ENCODE measurements at regions not wholly inside any gene's neighbourhood (a gene's known extent, or its start where the extent isn't known, plus 50 kb on each side); places are given as distances from the start of the nearest gene placed in this dataset.

DNA sequence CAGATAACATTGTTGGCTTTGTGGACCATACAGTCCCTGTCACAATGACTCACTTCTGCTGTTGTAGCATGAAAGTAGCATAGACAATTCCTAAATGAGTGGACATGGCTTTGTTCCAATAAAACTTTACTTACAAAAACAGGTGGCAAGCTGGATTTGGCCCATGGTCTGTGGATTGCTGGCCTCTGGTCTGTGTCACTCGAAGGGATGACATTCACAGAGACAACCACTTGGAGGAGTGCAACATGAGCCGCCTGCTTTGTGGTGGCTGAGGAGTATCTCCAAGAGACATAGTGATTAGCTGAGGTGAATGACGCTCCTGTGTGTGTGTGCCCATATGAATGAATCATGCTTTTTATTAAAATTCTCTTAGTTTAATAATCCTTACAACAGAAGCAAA is 81.3 kb upstream of the NRXN3 start:
- H3K4me3 ChIP-seq (ENCODE audit: low read depth, low read length, poor library complexity, severe bottlenecking): no peak overlapping the region
- H3K4me1 ChIP-seq (ENCODE audit: insufficient read depth, low read length, poor library complexity, severe bottlenecking): no peaks in the 10 kb centered on the region
- no peaks in the 10 kb centered on the region for H3K36me3 ChIP-seq (ENCODE audit: insufficient read depth, low read length, poor library complexity, severe bottlenecking)
- intact Hi-C loops (cut with micrococcal nuclease; ENCODE audit: unreplicated experiment): no loop called here
- H3K27ac ChIP-seq (ENCODE audit: low read depth, low read length, poor library complexity, severe bottlenecking): no peak overlapping the region
- BruUV-seq (replicated peaks): no TSS peak
- no peaks in the 10 kb centered on the region for H3K27me3 ChIP-seq (replicated peaks; ENCODE audit: insufficient read depth, low read depth, low read length, poor library complexity)
- TF ChIP-seq, protein P1, sequence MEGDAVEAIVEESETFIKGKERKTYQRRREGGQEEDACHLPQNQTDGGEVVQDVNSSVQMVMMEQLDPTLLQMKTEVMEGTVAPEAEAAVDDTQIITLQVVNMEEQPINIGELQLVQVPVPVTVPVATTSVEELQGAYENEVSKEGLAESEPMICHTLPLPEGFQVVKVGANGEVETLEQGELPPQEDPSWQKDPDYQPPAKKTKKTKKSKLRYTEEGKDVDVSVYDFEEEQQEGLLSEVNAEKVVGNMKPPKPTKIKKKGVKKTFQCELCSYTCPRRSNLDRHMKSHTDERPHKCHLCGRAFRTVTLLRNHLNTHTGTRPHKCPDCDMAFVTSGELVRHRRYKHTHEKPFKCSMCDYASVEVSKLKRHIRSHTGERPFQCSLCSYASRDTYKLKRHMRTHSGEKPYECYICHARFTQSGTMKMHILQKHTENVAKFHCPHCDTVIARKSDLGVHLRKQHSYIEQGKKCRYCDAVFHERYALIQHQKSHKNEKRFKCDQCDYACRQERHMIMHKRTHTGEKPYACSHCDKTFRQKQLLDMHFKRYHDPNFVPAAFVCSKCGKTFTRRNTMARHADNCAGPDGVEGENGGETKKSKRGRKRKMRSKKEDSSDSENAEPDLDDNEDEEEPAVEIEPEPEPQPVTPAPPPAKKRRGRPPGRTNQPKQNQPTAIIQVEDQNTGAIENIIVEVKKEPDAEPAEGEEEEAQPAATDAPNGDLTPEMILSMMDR (conservative IDR thresholded peaks at IDR 0.05; ENCODE audit: low read depth, low read length): no peak
- TF ChIP-seq EZH2 (IDR thresholded peaks at IDR 0.05; ENCODE audit: borderline replicate concordance, low read depth, low read length, poor library complexity, severe bottlenecking): no peak
- ChIA-PET CTCF (interaction anchor here (0.5 kb wide), 2 partner anchors 8 to 15 kb away, joined by 4 to 7 read pairs; no protein-coding TSS in a partner anchor), POLR2A (ENCODE audit: low non-redundant PET) (no interaction called here)
- no peaks in the 10 kb centered on the region for H3K9me3 ChIP-seq (ENCODE audit: low read depth, low read length, poor library complexity, severe bottlenecking)
- no peak for DNase-seq (ENCODE audit: low spot score)

DNA sequence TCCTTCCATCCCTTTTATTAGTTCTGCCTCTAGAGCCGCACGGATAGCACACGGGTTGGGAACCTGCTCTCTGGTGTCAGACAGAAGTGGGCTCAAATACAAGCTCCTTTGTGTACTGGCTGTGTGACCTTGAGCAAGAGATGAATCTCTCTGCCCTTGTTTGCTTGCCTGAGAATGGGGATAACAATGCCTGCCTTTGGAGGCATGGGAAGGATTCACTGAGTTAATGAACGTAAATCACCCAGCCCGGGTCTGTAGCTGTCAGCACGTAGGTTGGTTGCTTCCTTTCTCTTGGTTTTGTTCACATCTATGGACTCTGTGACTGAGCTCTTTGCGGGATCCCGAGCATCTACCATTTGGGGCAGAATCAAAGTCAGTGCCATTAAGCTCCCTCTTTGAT is 79.3 kb upstream of the NRXN3 start:
- H3K9me3 ChIP-seq (ENCODE audit: low read depth, low read length, poor library complexity, severe bottlenecking): no peaks in the 10 kb centered on the region
- H3K36me3 ChIP-seq (ENCODE audit: insufficient read depth, low read length, poor library complexity, severe bottlenecking): no peaks in the 10 kb centered on the region
- ChIA-PET POLR2A (ENCODE audit: low non-redundant PET) (no interaction called here), CTCF (no interaction called here)
- H3K27me3 ChIP-seq (replicated peaks; ENCODE audit: insufficient read depth, low read depth, low read length, poor library complexity): no peaks in the 10 kb centered on the region
- TF ChIP-seq EZH2 (IDR thresholded peaks at IDR 0.05; ENCODE audit: borderline replicate concordance, low read depth, low read length, poor library complexity, severe bottlenecking): no peak
- TF ChIP-seq, protein P1 (conservative IDR thresholded peaks at IDR 0.05; ENCODE audit: low read depth, low read length): no peak
- no peak overlapping the region for H3K4me3 ChIP-seq (ENCODE audit: low read depth, low read length, poor library complexity, severe bottlenecking)
- no TSS peak for BruUV-seq (replicated peaks)
- intact Hi-C loops (cut with micrococcal nuclease; ENCODE audit: unreplicated experiment): no loop called here
- H3K4me1 ChIP-seq (ENCODE audit: insufficient read depth, low read length, poor library complexity, severe bottlenecking): no peaks in the 10 kb centered on the region
- DNase-seq (ENCODE audit: low spot score): no peak
- no peak overlapping the region for H3K27ac ChIP-seq (ENCODE audit: low read depth, low read length, poor library complexity, severe bottlenecking)

DNA sequence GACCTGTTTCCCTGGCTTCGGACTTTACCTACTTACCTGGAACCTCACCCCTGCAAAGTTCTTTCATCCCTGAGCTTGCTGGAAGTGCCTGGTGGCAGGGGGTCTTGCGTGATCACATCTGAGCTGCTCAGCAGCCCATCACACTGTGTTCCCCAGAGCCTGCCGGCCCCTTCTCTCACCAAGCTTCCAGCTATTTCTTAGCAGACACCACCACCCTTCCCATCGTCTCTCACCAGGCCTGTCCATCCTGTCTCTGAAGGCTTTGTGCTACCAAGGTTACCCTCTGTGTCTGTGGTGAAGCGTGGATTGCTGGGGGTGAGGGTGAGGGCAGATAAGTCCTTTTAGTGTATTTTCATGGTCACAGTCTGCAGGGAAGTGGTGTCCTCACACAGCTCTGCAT is 78.8 kb upstream of the NRXN3 start:
- intact Hi-C loops (cut with micrococcal nuclease; ENCODE audit: unreplicated experiment): no loop called here
- no peak for TF ChIP-seq EZH2 (IDR thresholded peaks at IDR 0.05; ENCODE audit: borderline replicate concordance, low read depth, low read length, poor library complexity, severe bottlenecking)
- TF ChIP-seq, protein P1 (conservative IDR thresholded peaks at IDR 0.05; ENCODE audit: low read depth, low read length): no peak
- H3K27ac ChIP-seq (ENCODE audit: low read depth, low read length, poor library complexity, severe bottlenecking): no peak overlapping the region
- H3K4me1 ChIP-seq (ENCODE audit: insufficient read depth, low read length, poor library complexity, severe bottlenecking): no peaks in the 10 kb centered on the region
- BruUV-seq (replicated peaks): no TSS peak
- H3K9me3 ChIP-seq (ENCODE audit: low read depth, low read length, poor library complexity, severe bottlenecking): no peaks in the 10 kb centered on the region
- H3K27me3 ChIP-seq (replicated peaks; ENCODE audit: insufficient read depth, low read depth, low read length, poor library complexity): no peaks in the 10 kb centered on the region
- no peaks in the 10 kb centered on the region for H3K36me3 ChIP-seq (ENCODE audit: insufficient read depth, low read length, poor library complexity, severe bottlenecking)
- no peak overlapping the region for H3K4me3 ChIP-seq (ENCODE audit: low read depth, low read length, poor library complexity, severe bottlenecking)
- CTCF ChIA-PET: no interaction called here
- POLR2A ChIA-PET (ENCODE audit: low non-redundant PET): no interaction called here
- DNase-seq (ENCODE audit: low spot score): no peak

All from A673 (cell line).